Hepatocyte (in vitro differentiated cells): ENCODE measurements at regions not wholly inside any gene's neighbourhood (a gene's known extent, or its start where the extent isn't known, plus 50 kb on each side); places are given as distances from the start of the nearest gene placed in this dataset.

ENCODE experiments used
- DNase-seq: peaks from one replicate; pipeline ENCODE4 v3.0.0-alpha.2; 2016; ENCODE audit warnings: low spot score
- H2AFZ ChIP-seq: fragments of 200-600 bp; sonication (generic); 2 replicates; pipeline ENCODE4 v1.6.0; 2016; ENCODE audit warnings: antibody characterized with exemption, mild to moderate bottlenecking
- H3K27ac ChIP-seq: fragments of 200-600 bp; sonication (generic); 2 replicates; pipeline ENCODE4 v1.5.1; 2016; ENCODE audit warnings: mild to moderate bottlenecking
- H3K27me3 ChIP-seq: fragments of 200-600 bp; sonication (generic); 2 replicates; pipeline ENCODE4 v1.6.1; 2016
- H3K36me3 ChIP-seq: fragments of 200-600 bp; sonication (generic); replicated peaks from 2 replicates; pipeline ENCODE4 v1.5.1; 2016; ENCODE audit warnings: low read depth; ENCODE audit not compliant: insufficient read depth
- H3K4me1 ChIP-seq: fragments of 200-600 bp; sonication (generic); 2 replicates; pipeline ENCODE4 v1.5.1; 2016; ENCODE audit warnings: mild to moderate bottlenecking, moderate library complexity; ENCODE audit not compliant: insufficient read depth
- H3K4me2 ChIP-seq: fragments of 200-600 bp; sonication (generic); 2 replicates; pipeline ENCODE4 v1.6.0; 2016
- H3K4me3 ChIP-seq: fragments of 200-600 bp; sonication (generic); 2 replicates; pipeline ENCODE4 v1.5.1; 2016; ENCODE audit warnings: mild to moderate bottlenecking
- H3K79me2 ChIP-seq: fragments of 200-600 bp; sonication (generic); 2 replicates; pipeline ENCODE4 v1.6.0; 2017; ENCODE audit warnings: mild to moderate bottlenecking
- H3K9me2 ChIP-seq: fragments of 200-600 bp; sonication (generic); replicated peaks from 2 replicates; pipeline ENCODE4 v1.6.0; 2017; ENCODE audit warnings: mild to moderate bottlenecking; ENCODE audit not compliant: insufficient read depth
- H3K9me3 ChIP-seq: fragments of 200-600 bp; sonication (generic); 2 replicates; pipeline ENCODE4 v1.5.1; 2016; ENCODE audit warnings: low read depth, mild to moderate bottlenecking
- H4K20me1 ChIP-seq: fragments of 200-600 bp; sonication (generic); 2 replicates; pipeline ENCODE4 v1.6.0; 2016; ENCODE audit warnings: mild to moderate bottlenecking; ENCODE audit not compliant: insufficient read depth, poor library complexity, severe bottlenecking
- EZH2 ChIP-seq: fragments of 200-600 bp; sonication (generic); IDR thresholded peaks from 2 replicates; pipeline ENCODE4 v1.6.1; 2016; ENCODE audit warnings: antibody characterized with exemption, mild to moderate bottlenecking, borderline replicate concordance
- EZH2phosphoT487 ChIP-seq: fragments of 200-600 bp; sonication (generic); IDR thresholded peaks from one replicate; pipeline ENCODE4 v1.6.1; 2018; ENCODE audit warnings: antibody characterized with exemption, mild to moderate bottlenecking, low read depth, moderate library complexity; ENCODE audit not compliant: unreplicated experiment, severe bottlenecking
- WGBS: methylation state at CpG from one replicate; pipeline ENCODE4 v1.1.6; 2016; ENCODE audit warnings: low lambda C conversion rate; ENCODE audit errors: missing lambda C conversion rate; 5-methylcytosine and 5-hydroxymethylcytosine counted together
- TF ChIP-seq, protein P1 (sequence below): fragments of 200-600 bp; sonication (generic); IDR thresholded peaks from 2 replicates; pipeline ENCODE4 v1.5.1; 2016; ENCODE audit warnings: antibody characterized with exemption, mild to moderate bottlenecking; ENCODE audit not compliant: poor library complexity

DNA sequence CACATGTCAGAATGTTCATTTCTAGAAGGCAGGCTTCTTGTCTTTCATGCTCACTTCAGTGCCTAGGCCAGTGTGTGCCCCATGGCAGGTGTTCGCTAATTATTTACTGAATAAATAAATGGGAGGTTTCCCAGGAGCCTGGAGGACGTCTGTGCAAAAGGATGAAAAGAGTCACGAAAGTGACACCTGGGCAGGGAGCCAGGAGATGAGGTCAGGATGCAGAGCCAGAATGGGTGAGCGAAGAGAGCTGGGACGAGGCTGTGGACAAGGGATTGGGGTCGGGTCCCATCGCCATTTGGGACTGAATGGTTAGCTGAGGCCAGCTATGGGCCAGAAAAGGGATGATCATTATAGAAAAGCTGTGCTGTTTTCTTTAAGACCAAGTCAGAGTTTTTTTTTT lies 560.4 kb downstream of the TBC1D22A start:
- TF ChIP-seq, protein P1, sequence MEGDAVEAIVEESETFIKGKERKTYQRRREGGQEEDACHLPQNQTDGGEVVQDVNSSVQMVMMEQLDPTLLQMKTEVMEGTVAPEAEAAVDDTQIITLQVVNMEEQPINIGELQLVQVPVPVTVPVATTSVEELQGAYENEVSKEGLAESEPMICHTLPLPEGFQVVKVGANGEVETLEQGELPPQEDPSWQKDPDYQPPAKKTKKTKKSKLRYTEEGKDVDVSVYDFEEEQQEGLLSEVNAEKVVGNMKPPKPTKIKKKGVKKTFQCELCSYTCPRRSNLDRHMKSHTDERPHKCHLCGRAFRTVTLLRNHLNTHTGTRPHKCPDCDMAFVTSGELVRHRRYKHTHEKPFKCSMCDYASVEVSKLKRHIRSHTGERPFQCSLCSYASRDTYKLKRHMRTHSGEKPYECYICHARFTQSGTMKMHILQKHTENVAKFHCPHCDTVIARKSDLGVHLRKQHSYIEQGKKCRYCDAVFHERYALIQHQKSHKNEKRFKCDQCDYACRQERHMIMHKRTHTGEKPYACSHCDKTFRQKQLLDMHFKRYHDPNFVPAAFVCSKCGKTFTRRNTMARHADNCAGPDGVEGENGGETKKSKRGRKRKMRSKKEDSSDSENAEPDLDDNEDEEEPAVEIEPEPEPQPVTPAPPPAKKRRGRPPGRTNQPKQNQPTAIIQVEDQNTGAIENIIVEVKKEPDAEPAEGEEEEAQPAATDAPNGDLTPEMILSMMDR, result no peak
- TF ChIP-seq EZH2 (no peak), EZH2phosphoT487 (no peak)
- Histone ChIP-seq H3K9me2 (no peaks in the 10 kb centered on the region), H3K4me1 (no peaks in the 10 kb centered on the region), H3K27me3 (no peaks in the 10 kb centered on the region), H3K79me2 (no peaks in the 10 kb centered on the region), H3K36me3 (no peaks in the 10 kb centered on the region), H3K4me2 (no peak overlapping the region), H3K4me3 (no peak overlapping the region), H3K9me3 (no peaks in the 10 kb centered on the region), H4K20me1 (no peaks in the 10 kb centered on the region), H3K27ac (no peak overlapping the region), H2AFZ (no peak overlapping the region)
- no peak for DNase-seq
- 68% methylated on average over 7 of the region's 7 CpGs for WGBS

DNA sequence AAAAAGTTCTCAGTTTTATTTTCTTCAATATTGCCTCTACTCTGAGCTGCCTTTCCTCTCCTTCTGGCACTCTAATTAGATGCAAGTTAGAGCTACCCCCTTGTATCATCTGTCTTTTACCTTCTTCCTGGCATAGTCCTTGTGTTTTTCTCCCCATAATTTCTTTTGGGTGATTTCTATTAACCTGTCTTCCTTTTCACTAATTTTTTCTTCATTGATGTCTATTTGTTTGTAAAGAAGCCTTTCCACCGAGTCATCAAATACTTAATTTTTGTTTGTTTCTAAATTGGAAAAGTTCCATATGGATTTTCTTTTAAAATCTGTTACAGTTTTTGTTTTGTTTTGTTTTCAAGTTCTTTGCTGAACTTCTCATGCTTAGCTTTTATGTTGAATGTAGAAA lies 558.1 kb downstream of the TBC1D22A start:
- no peak overlapping the region for H2AFZ ChIP-seq
- H3K4me2 ChIP-seq, result no peak overlapping the region
- H3K4me1 ChIP-seq, result no peaks in the 10 kb centered on the region
- H3K27ac ChIP-seq, result no peak overlapping the region
- WGBS, result 48% methylated on average over 1 of the region's 1 CpG
- TF ChIP-seq EZH2, result no peak
- TF ChIP-seq, protein P1, result no peak
- TF ChIP-seq EZH2phosphoT487, result no peak
- H3K36me3 ChIP-seq, result no peaks in the 10 kb centered on the region
- no peaks in the 10 kb centered on the region for H4K20me1 ChIP-seq
- DNase-seq, result no peak
- no peaks in the 10 kb centered on the region for H3K9me2 ChIP-seq
- H3K4me3 ChIP-seq, result no peak overlapping the region
- H3K27me3 ChIP-seq, result no peaks in the 10 kb centered on the region
- H3K79me2 ChIP-seq, result no peaks in the 10 kb centered on the region
- H3K9me3 ChIP-seq, result no peaks in the 10 kb centered on the region

DNA sequence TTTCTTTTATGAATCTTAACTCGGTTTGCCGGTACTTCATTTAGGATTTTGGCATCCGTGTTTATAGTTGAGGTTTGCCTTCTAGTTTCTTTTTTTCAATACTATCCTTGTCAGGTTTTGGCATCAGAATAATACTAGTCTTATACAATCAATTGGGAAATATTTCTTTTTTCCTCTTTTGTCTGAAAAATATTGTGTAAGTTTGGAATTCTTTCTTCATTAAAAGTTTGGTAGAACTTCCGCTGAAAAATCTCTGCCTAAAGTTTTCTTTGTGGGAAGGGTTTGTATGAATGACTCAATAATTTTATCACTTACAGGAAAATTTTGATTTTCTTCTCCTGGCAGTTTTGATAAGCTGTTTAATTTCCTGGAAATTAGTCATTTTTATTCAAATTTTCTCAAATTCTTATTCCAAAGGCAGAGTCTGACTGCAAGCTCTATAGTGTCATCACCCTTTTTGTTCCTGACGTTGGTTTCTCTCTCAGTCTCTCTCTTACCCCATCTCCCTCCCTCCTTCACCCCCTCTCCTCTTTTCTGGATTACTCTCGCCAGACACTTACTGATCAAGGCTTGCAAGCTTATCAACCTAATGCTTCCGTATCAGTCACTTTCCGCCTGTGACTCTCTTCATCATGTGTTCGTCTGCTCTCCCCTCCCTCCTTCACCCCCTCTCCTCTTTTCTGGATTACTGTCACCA lies 555.7 kb downstream of the TBC1D22A start:
- no peaks in the 10 kb centered on the region for H3K4me1 ChIP-seq
- no peaks in the 10 kb centered on the region for H3K9me3 ChIP-seq
- H3K9me2 ChIP-seq, result no peaks in the 10 kb centered on the region
- H3K36me3 ChIP-seq, result no peaks in the 10 kb centered on the region
- no peak for DNase-seq
- H3K79me2 ChIP-seq, result no peaks in the 10 kb centered on the region
- no peaks in the 10 kb centered on the region for H3K27me3 ChIP-seq
- no peak overlapping the region for H3K4me2 ChIP-seq
- H3K4me3 ChIP-seq, result no peak overlapping the region
- no peak overlapping the region for H3K27ac ChIP-seq
- no peak overlapping the region for H2AFZ ChIP-seq
- H4K20me1 ChIP-seq, result no peaks in the 10 kb centered on the region
- WGBS, result 70% methylated on average over 9 of the region's 9 CpGs
- TF ChIP-seq EZH2phosphoT487 (no peak), EZH2 (no peak)
- TF ChIP-seq, protein P1, result no peak
